Brain microvascular endothelial cell (primary cell): ENCODE measurements at regions not wholly inside any gene's neighbourhood (a gene's known extent, or its start where the extent isn't known, plus 50 kb on each side); places are given as distances from the start of the nearest gene placed in this dataset.

Experiments
- DNase-seq: peaks from one replicate; pipeline ENCODE4 v3.0.0-alpha.2; 2020
- H3K27ac ChIP-seq: fragments of 250-450 bp; sonication (Bioruptor Pico); 2 replicates; pipeline ENCODE4 v1.5.1; 2020; ENCODE audit warnings: mild to moderate bottlenecking, moderate library complexity
- H3K27me3 ChIP-seq: fragments of 250-450 bp; sonication (Bioruptor Pico); replicated peaks from 2 replicates; pipeline ENCODE4 v1.5.1; 2020; ENCODE audit warnings: mild to moderate bottlenecking
- H3K36me3 ChIP-seq: fragments of 250-450 bp; sonication (Bioruptor Pico); replicated peaks from 2 replicates; pipeline ENCODE4 v1.5.1; 2020; ENCODE audit warnings: mild to moderate bottlenecking
- H3K4me3 ChIP-seq: 2 replicates; pipeline ENCODE4 v1.5.1; 2011; ENCODE audit warnings: low read depth, mild to moderate bottlenecking, control low read depth, low read length, moderate library complexity
- in situ Hi-C: cut with HindIII; loops from 2 replicates; pipeline ENCODE4 v1.10.0; 2017; ENCODE audit warnings: low sequenced_read_pairs, low pct_ligation_motif_present
- TF ChIP-seq, protein P1 (sequence below): IDR thresholded peaks from 2 replicates; pipeline ENCODE4 v1.5.1; 2011; ENCODE audit warnings: low read depth, mild to moderate bottlenecking, moderate library complexity, low read length, control low read depth, inconsistent platforms; ENCODE audit errors: missing control alignments

DNA sequence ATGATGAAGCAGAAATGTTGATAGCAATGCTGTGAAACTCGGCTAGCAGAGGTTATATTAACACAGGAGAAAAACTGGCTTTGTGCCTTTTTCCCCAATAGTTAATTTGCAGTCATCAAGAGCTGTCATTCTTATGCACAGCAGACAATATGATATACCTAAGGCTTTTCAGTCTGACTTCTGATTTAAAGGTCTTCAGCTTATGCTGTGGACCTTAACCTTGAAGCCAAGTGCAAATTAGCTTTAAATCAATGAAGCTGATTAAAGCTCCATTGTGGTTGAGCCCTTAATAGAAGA is 171.6 kb upstream of the ID4 start:
- Histone ChIP-seq H3K27me3 (no peaks in the 10 kb centered on the region), H3K4me3 (no peak overlapping the region), H3K27ac (no peak overlapping the region), H3K36me3 (no peaks in the 10 kb centered on the region)
- in situ Hi-C loops: no loop called here
- no peak for DNase-seq
- TF ChIP-seq, protein P1, sequence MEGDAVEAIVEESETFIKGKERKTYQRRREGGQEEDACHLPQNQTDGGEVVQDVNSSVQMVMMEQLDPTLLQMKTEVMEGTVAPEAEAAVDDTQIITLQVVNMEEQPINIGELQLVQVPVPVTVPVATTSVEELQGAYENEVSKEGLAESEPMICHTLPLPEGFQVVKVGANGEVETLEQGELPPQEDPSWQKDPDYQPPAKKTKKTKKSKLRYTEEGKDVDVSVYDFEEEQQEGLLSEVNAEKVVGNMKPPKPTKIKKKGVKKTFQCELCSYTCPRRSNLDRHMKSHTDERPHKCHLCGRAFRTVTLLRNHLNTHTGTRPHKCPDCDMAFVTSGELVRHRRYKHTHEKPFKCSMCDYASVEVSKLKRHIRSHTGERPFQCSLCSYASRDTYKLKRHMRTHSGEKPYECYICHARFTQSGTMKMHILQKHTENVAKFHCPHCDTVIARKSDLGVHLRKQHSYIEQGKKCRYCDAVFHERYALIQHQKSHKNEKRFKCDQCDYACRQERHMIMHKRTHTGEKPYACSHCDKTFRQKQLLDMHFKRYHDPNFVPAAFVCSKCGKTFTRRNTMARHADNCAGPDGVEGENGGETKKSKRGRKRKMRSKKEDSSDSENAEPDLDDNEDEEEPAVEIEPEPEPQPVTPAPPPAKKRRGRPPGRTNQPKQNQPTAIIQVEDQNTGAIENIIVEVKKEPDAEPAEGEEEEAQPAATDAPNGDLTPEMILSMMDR: no peak

DNA sequence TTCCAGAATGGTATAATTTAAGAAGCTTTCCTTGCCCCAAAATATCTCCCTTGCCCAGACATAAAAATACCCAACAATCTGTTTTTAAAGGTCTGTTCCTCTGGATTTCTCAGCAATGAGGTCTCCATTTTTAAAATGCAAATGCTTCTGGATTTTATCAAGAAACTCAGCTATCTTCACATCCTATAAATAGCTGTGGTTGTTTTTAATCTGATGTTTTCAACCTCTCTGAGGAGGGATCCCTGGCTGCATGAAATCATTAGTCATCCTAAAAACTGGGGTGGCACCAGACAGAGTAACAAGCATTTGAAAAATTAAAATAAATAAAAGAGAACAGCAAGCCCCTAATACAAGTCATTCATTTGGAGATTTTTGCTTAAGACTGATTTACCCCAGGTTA is 168.5 kb upstream of the ID4 start:
- DNase-seq: peak; percentile 33
- no peak overlapping the region for H3K4me3 ChIP-seq
- H3K36me3 ChIP-seq: no peaks in the 10 kb centered on the region
- H3K27ac ChIP-seq: no peak overlapping the region
- in situ Hi-C loops: no loop called here
- TF ChIP-seq, protein P1: no peak
- no peaks in the 10 kb centered on the region for H3K27me3 ChIP-seq

GRCh38 chr6:19669206-19669605 is 168.0 kb upstream of the ID4 start:
- Histone ChIP-seq H3K27ac (no peak overlapping the region), H3K4me3 (no peak overlapping the region), H3K36me3 (no peaks in the 10 kb centered on the region), H3K27me3 (no peaks in the 10 kb centered on the region)
- DNase-seq: peak; percentile 3
- in situ Hi-C loops: no loop called here
- TF ChIP-seq, protein P1: no peak

DNA sequence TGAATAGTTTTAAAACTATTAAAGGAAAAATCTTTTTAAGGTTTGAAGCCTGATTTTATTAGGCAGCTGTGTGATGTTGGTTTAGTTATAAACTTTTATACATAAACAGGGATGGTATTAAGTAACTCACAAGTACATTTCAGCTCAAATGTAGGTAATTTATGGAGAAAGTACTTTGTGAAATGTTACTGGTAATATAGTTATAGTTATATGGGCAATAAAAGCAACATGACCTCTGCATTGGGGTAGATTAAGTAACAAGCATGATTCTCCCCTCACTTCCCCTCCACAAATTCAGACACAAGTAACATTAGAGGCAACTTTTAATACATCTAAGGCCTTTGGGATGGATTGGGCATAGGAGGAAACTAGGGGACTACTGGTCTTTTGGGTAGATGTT is 154.3 kb upstream of the ID4 start:
- H3K4me3 ChIP-seq: no peak overlapping the region
- no peaks in the 10 kb centered on the region for H3K27me3 ChIP-seq
- no peak overlapping the region for H3K27ac ChIP-seq
- H3K36me3 ChIP-seq: no peaks in the 10 kb centered on the region
- in situ Hi-C loops: no loop called here
- TF ChIP-seq, protein P1: no peak
- DNase-seq: no peak

DNA sequence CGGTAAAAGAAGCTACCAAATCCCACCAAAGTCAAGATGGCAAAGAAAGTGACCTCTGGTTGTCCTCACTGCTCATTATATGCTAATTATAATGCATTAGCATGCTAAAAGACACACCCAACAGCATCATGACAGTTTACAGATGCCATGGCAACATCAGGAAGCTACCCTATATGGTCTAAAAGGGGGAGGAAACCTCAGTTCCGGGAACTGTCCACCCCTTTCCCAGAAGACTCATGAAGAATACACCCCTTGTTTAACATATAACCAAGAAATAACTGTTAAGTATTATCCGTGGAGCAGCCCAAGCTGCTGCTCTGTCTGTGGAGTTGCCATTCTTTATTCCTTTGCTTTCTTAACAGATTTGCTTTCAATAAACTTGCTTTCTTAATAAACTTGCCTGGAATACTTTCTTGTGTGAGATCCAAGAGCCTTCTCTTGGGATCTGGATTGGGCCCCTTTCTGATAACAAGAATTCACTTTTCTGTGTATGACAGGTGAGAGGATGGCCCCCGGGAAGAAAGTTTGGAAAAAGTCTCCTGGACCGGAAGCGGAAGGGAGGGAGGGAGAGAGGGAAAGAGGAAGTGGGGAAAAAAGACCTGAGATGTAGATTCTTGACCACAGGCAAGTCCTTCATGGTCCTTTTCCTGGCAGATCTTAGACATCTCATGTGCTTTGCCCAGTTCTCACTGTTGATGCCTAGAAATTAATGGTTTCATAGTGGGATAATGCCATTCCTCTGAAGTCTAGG is 146.7 kb upstream of the ID4 start:
- H3K27ac ChIP-seq: no peak overlapping the region

More for the DNA sequence above, 146.7 kb upstream of the ID4 start:
- no peak for DNase-seq
- in situ Hi-C loops: no loop called here
- H3K27me3 ChIP-seq: no peaks in the 10 kb centered on the region
- no peak overlapping the region for H3K4me3 ChIP-seq
- TF ChIP-seq, protein P1: no peak
- H3K36me3 ChIP-seq: no peaks in the 10 kb centered on the region
